Stimulated activated CD4-positive, alpha-beta T cell treated with anti-CD3 and anti-CD28 coated beads, Interleukin-4, amount 100 ng/mL, for 4 hours (primary cell): ENCODE measurements at regions not wholly inside any gene's neighbourhood (a gene's known extent, or its start where the extent isn't known, plus 50 kb on each side); places are given as distances from the start of the nearest gene placed in this dataset.
"Not testable (repeated sequence)": the region's sequence is repeated elsewhere in the genome, so short reads cannot be mapped to it uniquely, and the experiment has no call there.

Source experiments
- DNase-seq, 2 experiments: peaks; one replicate each; pipeline ENCODE4 v3.0.0-alpha.2; 2020

- DNase-seq = no peak
Measured at GRCh38 chr9:119712325-119712724, 343.1 kb upstream of the BRINP1 start.

GRCh38 chr9:119709431-119709830 lies 340.2 kb upstream of the BRINP1 start:
- no peak for DNase-seq

- no peak for DNase-seq
Measured at GRCh38 chr9:119707228-119707845, 338.1 kb upstream of the BRINP1 start.

GRCh38 chr9:119701651-119702050 lies 332.4 kb upstream of the BRINP1 start:
- DNase-seq = no peak

GRCh38 chr9:119698535-119698934 lies 329.3 kb upstream of the BRINP1 start:
- DNase-seq = no peak

GRCh38 chr9:119697996-119698395 lies 328.8 kb upstream of the BRINP1 start:
- no peak for DNase-seq

- no peak for DNase-seq
Measured at GRCh38 chr9:119689879-119690278, 320.6 kb upstream of the BRINP1 start.

- no peak for DNase-seq
Measured at GRCh38 chr9:119688547-119688946, 319.3 kb upstream of the BRINP1 start.

GRCh38 chr9:119677811-119678505 lies 308.7 kb upstream of the BRINP1 start:
- no peak for DNase-seq

- DNase-seq = no peak
Measured at GRCh38 chr9:119675951-119676350, 306.7 kb upstream of the BRINP1 start.

GRCh38 chr9:119672763-119673162 lies 303.5 kb upstream of the BRINP1 start:
- DNase-seq = not testable (repeated sequence)

GRCh38 chr9:119667916-119668315 lies 298.7 kb upstream of the BRINP1 start:
- DNase-seq = no peak

- no peak for DNase-seq
Measured at GRCh38 chr9:119667163-119667562, 297.9 kb upstream of the BRINP1 start.

GRCh38 chr9:119662329-119662728 lies 293.1 kb upstream of the BRINP1 start:
- no peak for DNase-seq

GRCh38 chr9:119652931-119653330 lies 283.7 kb upstream of the BRINP1 start:
- DNase-seq = no peak

GRCh38 chr9:119649205-119649604 lies 280.0 kb upstream of the BRINP1 start:
- DNase-seq = no peak

GRCh38 chr9:119639287-119639955 lies 270.2 kb upstream of the BRINP1 start:
- DNase-seq = no peak

GRCh38 chr9:119634006-119634405 lies 264.8 kb upstream of the BRINP1 start:
- DNase-seq = no peak

- no peak for DNase-seq
Measured at GRCh38 chr9:119611565-119611964, 242.3 kb upstream of the BRINP1 start.

- no peak for DNase-seq
Measured at GRCh38 chr9:119609277-119609971, 240.2 kb upstream of the BRINP1 start.

- no peak for DNase-seq
Measured at GRCh38 chr9:119601632-119602031, 232.4 kb upstream of the BRINP1 start.

GRCh38 chr9:119597499-119597898 lies 228.3 kb upstream of the BRINP1 start:
- no peak for DNase-seq

- DNase-seq = no peak
Measured at GRCh38 chr9:119596703-119597102, 227.5 kb upstream of the BRINP1 start.
